ENCODE measurements at regions not wholly inside any gene's neighbourhood (a gene's known extent, or its start where the extent isn't known, plus 50 kb on each side); places are given as distances from the start of the nearest gene placed in this dataset.
"Not testable (repeated sequence)": the region's sequence is repeated elsewhere in the genome, so short reads cannot be mapped to it uniquely, and the experiment has no call there.

DNA sequence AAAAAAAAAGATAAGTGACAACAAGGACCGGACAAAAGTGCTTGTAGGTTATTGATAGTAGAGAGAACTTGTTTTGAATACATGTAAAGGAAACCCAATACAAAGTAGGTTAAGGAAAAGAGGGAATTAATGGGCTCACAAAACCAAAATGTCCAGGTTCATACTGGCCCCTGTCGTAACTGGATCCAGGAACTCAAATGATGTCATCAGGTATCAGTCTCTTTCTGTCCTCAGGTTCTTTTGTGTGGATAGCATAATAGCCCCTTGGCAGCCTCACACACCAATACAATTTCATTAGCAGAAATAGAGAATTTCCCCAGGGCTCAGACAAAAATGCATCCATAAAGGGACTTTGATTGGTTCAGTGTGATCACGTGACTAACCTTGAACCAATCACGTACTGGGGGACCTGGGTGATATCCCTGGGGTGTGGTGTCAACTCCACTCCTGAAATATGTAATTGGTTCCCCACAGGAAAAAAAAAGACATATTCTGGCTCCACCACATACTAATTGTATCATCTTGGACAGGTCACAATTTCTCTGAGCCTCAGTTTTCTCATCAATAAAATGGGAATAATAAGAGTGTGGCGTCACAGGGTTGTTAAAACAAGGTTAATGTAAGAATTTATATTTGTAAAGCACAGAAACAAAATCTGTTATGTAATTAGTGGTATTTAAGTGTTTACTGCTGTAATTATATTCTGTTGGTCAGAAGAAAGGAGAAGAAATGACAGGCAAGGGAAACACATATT is 174.8 kb downstream of the PDGFRA start:
- H3K4me2 ChIP-seq = no peak overlapping the region
- H4K20me1 ChIP-seq (ENCODE audit: insufficient read depth) = no peaks in the 10 kb centered on the region
- H3K4me3 ChIP-seq (ENCODE audit: low read depth in 2 of 2, low read length in 1 of 2) = no peak overlapping the region
- no peak overlapping the region for H2AFZ ChIP-seq (ENCODE audit: low read depth)
- H3K36me3 ChIP-seq (replicated peaks in 1 of 2; ENCODE audit: control insufficient read depth in 1 of 2, insufficient read depth in 2 of 2, low read length in 1 of 2) = no peaks in the 10 kb centered on the region
- no peak overlapping the region for H3K9ac ChIP-seq
- ChIA-PET CTCF (no interaction called here), POLR2A (no interaction called here)
- H3K9me3 ChIP-seq = no peaks in the 10 kb centered on the region
- H3K27ac ChIP-seq (ENCODE audit: low read depth in 2 of 2, low read length in 1 of 2) = no peak overlapping the region
- H3F3A ChIP-seq (replicated peaks; ENCODE audit: insufficient read depth) = no peaks in the 10 kb centered on the region
- no peaks in the 10 kb centered on the region; a peak in 1 of 4 replicates for H3K4me1 ChIP-seq (ENCODE audit: control insufficient read depth in 1 of 2, insufficient read depth in 2 of 2, low read depth in 1 of 2, low read length in 1 of 2)
- 48% methylated on average over 5 of the region's 5 CpGs for WGBS (ENCODE audit: low lambda C conversion rate)
- no peak for DNase-seq
- peaks cover 15% of the 10 kb centered on the region; the same call in 1 of the 2 replicates for H3K27me3 ChIP-seq (ENCODE audit: insufficient read depth)
- no peak for TF ChIP-seq NRF1 (IDR thresholded peaks at IDR 0.05; ENCODE audit: low read depth, low read length)
- no peak for TF ChIP-seq FOXM1 (IDR thresholded peaks at IDR 0.05; ENCODE audit: low read depth)
- no peak for TF ChIP-seq FOXJ3 (CRISPR knock-in tag; IDR thresholded peaks at IDR 0.05)
- no peak for TF ChIP-seq GATA2 (CRISPR knock-in tag; IDR thresholded peaks at IDR 0.05)
- no peak for TF ChIP-seq NFIC (IDR thresholded peaks at IDR 0.05; ENCODE audit: borderline replicate concordance)
- no peak for TF ChIP-seq RCOR1 (IDR thresholded peaks at IDR 0.05; ENCODE audit: low read length)
- no peak for TF ChIP-seq RXRA (IDR thresholded peaks at IDR 0.05; ENCODE audit: borderline replicate concordance, low read depth)
- TF ChIP-seq, protein P1, sequence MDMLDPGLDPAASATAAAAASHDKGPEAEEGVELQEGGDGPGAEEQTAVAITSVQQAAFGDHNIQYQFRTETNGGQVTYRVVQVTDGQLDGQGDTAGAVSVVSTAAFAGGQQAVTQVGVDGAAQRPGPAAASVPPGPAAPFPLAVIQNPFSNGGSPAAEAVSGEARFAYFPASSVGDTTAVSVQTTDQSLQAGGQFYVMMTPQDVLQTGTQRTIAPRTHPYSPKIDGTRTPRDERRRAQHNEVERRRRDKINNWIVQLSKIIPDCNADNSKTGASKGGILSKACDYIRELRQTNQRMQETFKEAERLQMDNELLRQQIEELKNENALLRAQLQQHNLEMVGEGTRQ (IDR thresholded peaks at IDR 0.05; ENCODE audit: borderline replicate concordance, low read depth, low read length) = no peak
- no peak for TF ChIP-seq TEAD4 (IDR thresholded peaks at IDR 0.05; ENCODE audit: borderline replicate concordance, insufficient read depth)
- TF ChIP-seq EZH2phosphoT487 (IDR thresholded peaks at IDR 0.05; ENCODE audit: borderline replicate concordance, low read depth) = no peak
- no peak for TF ChIP-seq JUND (IDR thresholded peaks at IDR 0.05)
- TF ChIP-seq, protein P2, sequence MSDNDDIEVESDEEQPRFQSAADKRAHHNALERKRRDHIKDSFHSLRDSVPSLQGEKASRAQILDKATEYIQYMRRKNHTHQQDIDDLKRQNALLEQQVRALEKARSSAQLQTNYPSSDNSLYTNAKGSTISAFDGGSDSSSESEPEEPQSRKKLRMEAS (IDR thresholded peaks at IDR 0.05; ENCODE audit: low read depth) = no peak
- no peak for TF ChIP-seq EP300 (IDR thresholded peaks at IDR 0.05; ENCODE audit: borderline replicate concordance in 1 of 2, low read depth in 1 of 2, low read length in 1 of 2)
- TF ChIP-seq TCF12 (IDR thresholded peaks at IDR 0.05) = no peak
- TF ChIP-seq SMC3 (IDR thresholded peaks at IDR 0.05; ENCODE audit: low read depth, low read length) = no peak
- TF ChIP-seq POLR2AphosphoS5 (IDR thresholded peaks at IDR 0.05; ENCODE audit: low read depth, low read length) = no peak
- no peaks in the 10 kb centered on the region for H3K9me2 ChIP-seq
- no peaks in the 10 kb centered on the region for H3K79me2 ChIP-seq (ENCODE audit: insufficient read depth)

- H3K9me3 ChIP-seq; H3K4me2 ChIP-seq; H3K4me1 ChIP-seq (ENCODE audit: control insufficient read depth in 1 of 2, insufficient read depth in 2 of 2, low read depth in 1 of 2, low read length in 1 of 2); H3F3A ChIP-seq (replicated peaks; ENCODE audit: insufficient read depth); H3K9ac ChIP-seq; DNase-seq; CTCF ChIA-PET; H3K79me2 ChIP-seq (ENCODE audit: insufficient read depth); POLR2A ChIA-PET; H3K9me2 ChIP-seq; H3K36me3 ChIP-seq (replicated peaks in 1 of 2; ENCODE audit: control insufficient read depth in 1 of 2, insufficient read depth in 2 of 2, low read length in 1 of 2); H3K27ac ChIP-seq (ENCODE audit: low read depth in 2 of 2, low read length in 1 of 2); H4K20me1 ChIP-seq (ENCODE audit: insufficient read depth); H2AFZ ChIP-seq (ENCODE audit: low read depth); H3K4me3 ChIP-seq (ENCODE audit: low read depth in 2 of 2, low read length in 1 of 2): not testable (repeated sequence)
- 61% methylated on average over 6 of the region's 7 CpGs for WGBS (ENCODE audit: low lambda C conversion rate)
- H3K27me3 ChIP-seq (ENCODE audit: insufficient read depth) = peaks cover 15% of the 10 kb centered on the region; the same call in 1 of the 2 replicates
Measured at GRCh38 chr4:54409270-54409817, 180.3 kb downstream of the PDGFRA start.
